GM19397 (cell line): ENCODE measurements at regions not wholly inside any gene's neighbourhood (a gene's known extent, or its start where the extent isn't known, plus 50 kb on each side); places are given as distances from the start of the nearest gene placed in this dataset.
"Not testable (repeated sequence)": the region's sequence is repeated elsewhere in the genome, so short reads cannot be mapped to it uniquely, and the experiment has no call there.

Source experiments
- ATAC-seq: cut with Tn5 transposase; IDR thresholded peaks from one replicate; pipeline ENCODE4 v1.9.1; 2021; ENCODE audit warnings: mild to moderate bottlenecking, moderate library complexity; ENCODE audit not compliant: unreplicated experiment

DNA sequence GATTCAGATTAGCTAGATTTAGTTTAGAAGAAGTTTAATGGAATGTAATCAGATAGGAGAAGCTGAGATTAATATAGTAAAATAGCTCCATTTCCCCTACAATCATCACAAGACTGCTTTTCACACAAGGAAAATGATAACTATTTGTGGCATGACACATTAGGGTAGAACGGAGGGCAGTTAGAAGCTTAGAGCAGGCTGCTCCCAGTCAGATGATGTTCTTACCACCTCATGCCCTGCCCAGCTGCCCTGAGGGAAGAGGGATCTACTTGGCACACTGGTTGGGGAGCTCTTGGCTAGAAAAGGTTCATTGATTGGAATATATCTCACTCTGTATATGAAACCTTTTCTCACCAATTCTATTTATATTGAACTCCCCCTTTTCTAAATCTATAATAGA lies 180.7 kb upstream of the IL15 start:
- ATAC-seq = no peak

DNA sequence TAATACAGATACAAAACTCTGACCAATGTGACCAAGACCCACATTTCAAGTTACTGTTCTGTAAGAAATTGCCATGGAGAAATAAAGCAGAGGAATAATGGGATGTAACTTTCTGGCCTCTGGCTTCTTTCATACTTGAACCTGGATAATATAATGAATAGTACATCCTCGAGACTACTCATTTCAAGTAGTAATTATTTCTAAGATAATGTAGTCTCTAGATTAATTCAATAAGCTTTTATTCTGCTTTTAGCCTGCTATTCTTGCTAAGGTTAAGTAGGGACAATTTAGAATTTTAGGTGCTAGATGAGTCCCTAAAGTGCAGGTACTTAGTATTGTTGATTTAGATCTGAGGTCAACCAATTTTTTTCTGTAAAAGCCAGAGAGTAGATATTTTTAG lies 178.7 kb upstream of the IL15 start:
- no peak for ATAC-seq

DNA sequence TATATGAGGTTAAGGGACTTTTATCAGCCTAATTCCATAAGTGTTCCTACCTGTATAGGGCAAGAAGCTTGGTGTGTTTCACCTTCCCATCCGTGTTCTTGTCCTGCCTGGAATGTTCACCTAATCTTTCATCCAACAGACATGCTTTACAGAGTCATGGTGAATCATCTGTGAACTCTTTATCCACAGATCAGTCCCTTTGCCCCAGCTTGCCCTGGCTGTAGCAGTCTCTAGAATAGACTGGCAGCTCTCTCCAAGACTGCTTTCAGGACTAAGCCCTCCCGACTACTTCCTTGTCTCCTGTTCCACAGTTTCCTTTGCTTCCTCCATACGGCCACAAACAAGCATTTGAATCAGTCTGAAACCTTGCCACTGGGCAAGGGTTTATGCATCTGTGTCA lies 177.9 kb upstream of the IL15 start:
- ATAC-seq = no peak

DNA sequence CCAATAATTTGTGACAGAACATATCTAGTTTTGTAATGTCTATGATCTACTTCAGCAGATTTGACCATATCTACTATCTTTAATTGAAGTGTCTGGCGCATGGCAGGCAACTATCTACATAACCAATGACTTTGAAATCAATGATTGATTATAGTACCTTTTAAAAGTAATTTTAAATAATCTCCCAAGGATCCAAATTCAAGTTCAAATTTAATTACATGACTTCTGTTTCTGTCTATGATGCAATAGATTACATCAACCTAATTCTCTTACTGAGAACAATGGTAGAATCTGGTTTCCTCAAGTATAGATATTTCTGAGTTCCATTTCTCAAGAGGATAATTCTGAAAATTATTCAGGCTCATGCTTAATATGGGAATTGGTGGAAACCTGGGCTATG lies 177.4 kb upstream of the IL15 start:
- no peak for ATAC-seq

DNA sequence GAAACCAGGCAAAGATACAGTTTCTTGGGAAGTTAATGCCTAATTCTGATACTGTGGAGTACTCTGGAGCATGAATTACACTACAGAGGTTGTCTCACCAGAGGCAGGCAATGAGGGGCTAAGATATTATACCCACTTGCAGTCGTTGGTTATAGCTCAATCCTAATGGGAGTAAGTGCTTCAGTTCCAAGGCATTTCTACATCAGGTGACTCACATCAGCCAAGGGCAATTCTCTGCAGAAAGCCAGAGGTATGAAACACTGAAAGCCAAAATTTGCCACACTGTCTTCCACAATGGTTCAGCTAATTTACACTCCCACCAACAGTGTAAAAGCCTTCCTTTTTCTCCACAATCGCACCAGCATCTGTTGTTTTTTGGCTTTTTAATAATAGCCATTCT lies 174.0 kb upstream of the IL15 start:
- ATAC-seq = no peak

DNA sequence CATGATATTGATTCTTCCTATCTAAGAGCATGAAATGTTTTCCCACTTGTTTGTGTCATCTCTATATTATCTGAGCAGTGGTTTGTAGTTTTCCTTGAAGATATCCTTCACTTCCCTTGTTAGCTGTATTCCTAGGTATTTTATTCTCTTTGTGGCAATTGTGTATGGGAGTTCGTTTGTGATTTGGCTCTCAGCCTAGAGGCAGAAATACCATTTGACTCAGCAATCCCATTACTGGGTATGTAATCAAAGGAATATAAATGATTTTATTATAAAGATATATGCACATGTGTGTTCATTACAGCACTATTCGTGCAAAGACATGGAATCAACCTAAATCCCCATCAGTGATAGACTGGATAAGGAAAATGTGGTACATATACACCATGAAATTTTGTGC lies 172.7 kb upstream of the IL15 start:
- no peak for ATAC-seq

DNA sequence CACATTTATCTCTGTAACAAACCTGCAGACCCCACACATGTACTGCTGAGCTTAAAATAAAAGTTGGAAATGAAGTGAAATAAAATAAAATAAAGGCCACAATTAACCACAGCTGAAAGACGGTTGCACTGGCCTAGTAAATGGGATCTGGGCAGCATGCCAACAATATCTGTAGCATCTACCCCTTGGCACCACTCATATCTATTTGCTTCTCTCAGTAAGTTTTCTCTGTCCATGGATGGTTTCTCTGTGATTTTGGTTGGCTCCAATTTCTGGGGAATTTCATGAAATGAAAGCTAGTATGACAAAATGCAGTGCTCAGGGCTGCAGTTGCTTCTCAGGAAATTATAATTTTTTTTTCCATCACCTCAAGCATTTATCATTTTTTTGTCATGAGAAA lies 172.0 kb upstream of the IL15 start:
- no peak for ATAC-seq

DNA sequence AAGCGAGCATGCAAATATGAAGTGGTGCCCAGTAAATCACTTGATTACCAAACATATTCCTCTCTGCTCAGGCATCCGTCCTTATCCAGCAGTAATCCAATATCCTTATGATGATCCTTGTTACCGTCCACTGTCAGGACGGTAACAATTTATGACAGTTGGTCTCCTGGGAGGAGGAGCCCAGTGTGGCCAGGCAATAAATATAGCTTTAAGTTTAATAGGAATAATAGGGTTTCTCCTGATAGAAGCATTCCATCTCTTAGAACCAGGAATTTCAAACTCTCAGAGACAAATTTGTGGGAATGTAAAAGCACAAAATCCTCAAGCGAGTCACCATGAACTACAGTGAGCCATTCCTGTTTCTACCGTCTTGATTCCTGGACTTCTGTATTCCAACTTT lies 171.2 kb upstream of the IL15 start:
- no peak for ATAC-seq

DNA sequence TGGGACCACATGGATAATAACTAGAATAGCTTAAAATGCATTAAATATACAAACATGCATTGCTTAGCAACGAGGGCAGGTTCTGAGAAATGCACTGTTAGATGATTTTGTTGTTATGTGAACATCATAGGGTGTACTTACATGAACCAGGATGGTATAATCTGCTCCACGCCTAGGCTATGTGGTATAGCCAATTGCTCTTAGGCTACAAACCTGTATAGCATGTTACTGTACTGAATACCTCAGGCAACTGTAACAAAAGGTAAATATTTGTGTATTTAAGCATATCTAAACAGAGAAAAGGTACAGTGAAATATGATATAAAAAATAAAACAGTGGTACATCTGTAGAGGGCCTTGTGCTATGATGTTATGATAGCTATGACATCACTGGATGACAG lies 169.2 kb upstream of the IL15 start:
- ATAC-seq = no peak

DNA sequence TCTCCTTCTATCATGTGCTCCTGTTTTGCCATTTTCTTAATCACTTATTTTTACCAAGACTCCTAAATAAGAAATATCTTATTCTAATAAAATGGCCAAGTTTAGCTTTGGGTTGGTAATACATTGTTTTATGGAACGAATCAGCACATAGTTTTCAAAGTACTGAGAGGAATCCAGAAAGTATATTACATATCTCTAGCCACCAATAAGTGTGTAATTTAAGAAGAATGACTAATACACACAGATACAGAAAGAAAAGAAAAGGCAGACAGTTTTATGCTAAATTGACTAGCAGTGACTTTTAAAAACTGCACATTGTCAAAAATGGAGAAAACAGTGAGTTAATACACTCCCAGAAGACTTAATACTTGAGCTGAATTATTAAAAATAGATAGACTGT lies 167.0 kb upstream of the IL15 start:
- no peak for ATAC-seq

DNA sequence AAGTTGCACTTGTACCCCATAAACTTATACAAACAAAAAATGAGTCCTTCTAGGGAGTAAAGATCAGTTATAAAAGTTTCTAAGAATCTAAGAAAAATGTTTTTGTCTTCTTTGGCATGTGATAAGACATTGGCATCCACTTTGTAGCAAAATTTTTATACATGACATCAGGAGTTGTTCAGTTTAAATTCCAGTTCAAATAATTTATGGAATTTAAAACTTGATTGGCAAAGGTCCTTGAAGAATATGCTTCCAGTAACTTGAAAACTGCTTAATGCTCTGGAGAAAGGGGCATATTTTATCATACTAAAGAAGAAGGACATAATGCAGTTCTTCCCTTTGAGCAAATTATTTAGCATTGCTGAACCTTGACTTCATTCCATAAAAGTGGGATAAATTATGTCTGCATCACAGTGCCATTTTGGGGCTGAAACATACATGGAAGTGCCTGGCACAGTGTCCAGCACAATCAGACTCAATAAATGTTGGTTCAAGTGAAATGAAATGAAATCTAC lies 163.3 kb upstream of the IL15 start:
- no peak for ATAC-seq

DNA sequence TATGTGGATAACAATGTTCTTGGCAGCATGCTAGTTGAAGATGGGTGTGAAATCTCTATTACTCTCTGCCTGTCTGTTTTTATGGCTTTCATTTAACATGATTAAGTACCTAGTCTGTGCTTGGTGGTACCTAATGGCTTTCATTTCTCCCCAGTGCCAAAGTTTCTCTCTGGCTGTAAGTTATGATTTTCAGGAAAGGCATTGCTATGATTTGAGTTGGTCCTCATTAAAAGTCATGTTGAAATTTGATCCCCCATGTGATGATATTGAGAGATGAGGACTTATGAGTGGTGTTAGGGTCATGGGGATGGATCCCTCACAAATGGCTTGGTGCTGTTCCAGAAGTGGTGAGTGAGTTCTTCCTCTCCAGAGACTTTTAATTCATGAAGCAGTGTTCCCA lies 162.4 kb upstream of the IL15 start:
- no peak for ATAC-seq

DNA sequence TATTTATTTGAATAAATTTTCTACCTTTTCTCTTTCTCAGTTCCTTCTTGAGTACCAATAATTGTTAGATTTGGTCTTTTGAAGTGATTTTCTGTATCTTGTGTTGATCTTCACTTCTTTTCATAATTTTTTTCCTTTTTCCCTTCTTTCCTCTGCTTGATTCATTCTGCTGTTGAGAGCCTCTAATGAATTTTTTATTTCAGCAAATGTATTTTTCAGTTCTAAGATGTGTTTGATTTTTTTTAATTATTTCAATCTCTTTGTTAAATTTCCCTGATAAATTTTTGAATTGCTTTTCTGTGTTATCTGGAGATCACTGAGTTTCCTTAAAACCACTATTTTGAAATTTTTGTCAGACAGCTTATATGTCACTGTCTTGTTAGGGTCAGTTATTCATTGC lies 155.4 kb upstream of the IL15 start:
- ATAC-seq = no peak

DNA sequence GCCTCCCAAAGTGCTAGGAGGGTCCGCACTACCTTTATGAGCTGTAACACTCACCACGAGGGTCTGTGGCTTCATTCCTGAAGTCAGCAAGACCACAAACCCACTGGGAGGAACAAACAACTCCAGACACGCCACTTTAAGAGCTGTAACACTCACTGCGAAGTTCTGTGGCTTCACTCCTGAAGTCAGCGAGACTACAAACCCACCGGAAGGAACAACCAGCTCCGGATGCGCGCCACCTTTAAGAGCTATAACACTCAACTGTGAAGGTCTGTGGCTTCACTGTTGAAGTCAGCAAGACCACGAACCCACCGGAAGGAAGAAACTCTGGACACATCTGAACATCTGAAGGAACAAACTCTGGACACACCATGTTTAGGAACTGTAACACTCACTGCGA lies 152.1 kb upstream of the IL15 start:
- ATAC-seq = not testable (repeated sequence)

DNA sequence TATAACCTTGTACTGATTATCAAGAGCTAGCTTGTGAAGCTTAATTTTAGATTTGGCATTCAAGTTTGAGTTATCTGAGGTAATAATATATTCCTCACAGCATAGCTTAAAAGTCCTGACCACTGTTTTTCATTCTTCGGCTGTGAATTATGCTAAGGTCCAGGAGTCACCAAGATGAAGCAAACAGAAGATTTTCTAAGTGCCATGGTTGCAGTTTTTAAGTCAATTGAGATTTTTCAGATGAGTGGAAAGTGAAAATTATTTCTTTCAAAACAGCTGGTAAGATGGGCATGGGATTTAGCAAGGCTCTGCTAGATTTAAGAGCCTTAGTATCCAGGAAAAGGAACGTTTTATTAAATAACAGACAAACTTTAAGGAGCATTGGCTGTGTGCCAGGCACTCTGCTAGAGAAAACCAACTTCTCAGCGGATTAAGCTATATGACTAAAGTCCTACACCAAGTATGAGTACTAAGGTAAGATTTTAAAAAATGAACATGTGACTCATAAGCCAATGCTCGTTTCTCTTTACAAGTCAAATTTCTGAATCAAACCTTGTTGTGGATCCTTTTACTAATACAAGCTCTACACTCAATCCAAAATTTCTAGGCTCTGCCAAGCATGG lies 149.9 kb upstream of the IL15 start:
- no peak for ATAC-seq

DNA sequence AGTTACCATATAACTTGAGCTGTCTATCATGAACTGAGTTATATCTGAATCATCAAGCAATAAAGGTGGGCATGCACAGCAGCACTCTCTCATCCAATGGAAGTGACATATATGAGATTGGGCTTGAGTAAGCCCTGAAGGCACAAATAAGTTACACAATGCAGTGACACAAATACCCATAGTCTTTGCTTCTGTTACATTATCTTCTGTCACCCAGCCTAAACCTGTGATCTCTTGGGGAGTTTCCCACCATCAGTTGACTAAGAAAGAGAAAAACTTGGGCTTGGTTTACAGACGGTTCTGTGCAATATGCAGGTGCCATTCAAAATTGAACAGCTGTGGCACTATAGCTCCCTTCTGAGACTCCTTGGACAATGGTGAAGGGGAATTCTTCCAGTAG lies 138.8 kb upstream of the IL15 start:
- peak; percentile 90 for ATAC-seq

DNA sequence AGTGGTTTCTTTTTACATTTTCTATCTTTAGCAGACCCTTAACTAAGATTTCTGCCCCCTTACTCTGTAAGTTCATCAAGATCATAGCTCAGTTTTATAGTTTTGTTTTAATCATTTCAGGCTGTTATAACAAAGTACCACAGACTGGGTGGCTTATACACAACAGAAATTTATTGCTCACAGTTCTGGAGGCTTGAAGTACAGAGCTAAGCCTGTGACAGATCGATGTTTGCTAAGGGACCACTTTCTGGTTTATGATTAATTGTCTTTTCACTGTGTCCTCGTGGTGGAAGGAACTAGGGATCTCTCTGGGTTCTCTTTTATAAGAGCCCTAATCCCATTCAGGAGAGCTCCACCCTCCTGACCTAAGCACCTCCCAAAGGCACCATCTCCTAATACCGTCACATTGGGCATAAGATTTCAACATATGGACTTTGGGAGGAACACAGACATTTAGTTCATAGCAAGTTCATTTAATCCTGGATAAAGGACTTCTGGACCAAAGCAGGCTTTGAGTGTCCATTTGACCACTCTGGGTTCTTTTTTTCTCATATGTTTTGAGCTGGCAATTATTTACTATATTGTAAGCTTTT lies 137.0 kb upstream of the IL15 start:
- ATAC-seq = no peak

DNA sequence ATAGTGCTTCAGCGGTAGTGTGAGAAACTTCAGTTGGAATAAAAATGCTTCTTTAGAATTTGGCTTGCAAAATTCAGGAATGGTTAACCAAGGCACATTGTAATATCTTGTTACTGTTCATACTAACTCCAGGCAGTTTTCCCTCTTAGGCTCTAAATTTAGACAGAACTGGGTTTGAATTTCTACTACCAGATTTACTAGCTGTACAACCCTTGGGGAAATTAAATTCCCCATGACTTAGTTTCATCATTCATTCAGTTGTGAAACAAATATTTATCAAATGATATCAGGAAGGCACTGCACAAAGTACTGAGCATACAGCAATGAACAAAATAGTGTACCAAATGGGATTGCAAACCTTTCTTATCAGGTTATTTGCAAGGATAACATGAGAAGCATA lies 135.0 kb upstream of the IL15 start:
- no peak for ATAC-seq

DNA sequence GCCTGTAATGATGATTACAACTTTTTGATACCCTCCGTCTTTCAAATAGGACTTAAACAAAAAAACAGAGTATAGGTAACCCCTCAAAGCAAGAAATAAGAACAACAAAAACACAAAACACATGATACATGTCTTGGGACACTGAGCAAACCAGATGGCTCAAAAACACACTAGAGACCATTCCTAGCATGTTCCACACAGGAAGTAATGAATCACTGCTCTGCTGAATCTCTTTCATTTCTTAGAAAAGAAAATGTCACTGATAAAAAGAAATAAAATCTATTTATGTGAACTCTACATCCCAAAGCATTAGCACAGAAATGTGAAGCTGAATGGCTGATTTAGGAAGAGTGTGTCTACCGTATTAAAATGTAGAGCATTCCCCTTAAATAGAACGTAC lies 134.5 kb upstream of the IL15 start:
- ATAC-seq = no peak

DNA sequence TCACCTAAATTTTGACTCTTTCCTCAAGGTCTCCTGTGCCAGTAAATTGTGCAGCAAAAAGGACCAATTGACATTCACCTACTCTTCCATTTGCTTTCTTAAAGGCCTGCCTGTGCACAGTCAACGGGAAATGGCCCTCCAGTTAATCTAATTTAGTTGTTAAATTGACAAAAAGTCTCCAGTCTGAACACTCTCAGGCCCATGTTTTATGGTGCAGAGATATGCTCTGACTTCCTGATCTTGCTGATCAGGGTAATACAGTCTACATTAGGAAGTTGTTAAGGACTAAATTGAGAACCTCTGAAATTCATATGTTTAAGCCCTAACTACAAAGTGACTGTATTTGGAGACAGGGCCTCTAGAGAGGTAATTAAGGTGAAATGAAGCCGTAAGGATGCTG lies 133.6 kb upstream of the IL15 start:
- ATAC-seq = no peak

DNA sequence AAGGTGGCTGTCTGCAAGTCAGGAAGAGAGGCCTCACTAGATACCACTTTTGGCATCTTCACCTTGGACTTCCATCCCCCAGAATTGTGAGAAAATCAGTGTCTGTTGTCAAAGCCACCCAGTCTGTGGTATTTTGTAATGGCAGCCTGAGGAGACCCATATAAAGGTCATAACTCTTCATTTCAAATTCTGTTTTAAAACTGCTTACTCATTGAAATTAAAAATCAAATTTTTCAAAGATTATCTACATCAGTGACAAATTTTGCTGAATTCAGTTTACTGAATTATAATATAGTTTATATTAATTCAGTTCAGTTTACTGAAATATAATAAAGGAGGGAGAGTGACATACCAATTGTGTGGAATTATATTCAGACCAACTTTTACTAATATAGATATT lies 133.1 kb upstream of the IL15 start:
- ATAC-seq = no peak

DNA sequence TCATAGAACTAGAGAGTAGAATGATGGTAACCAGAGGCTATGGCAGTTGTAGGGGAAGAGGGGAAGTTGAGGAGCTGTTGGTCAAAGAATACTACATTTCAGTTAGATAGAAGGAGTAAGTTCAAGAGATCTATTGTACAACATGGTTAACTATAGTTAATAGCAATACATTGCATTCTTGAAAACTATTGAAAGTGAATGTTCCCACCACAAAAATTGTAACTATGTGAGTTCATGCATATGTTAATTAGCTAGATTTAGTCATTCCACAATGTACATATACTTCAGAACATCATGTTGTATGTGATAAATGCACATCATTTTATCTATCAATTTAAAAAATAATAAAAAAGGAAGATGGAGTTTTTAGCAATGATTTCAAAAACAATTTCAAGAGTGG lies 125.3 kb upstream of the IL15 start:
- no peak for ATAC-seq

DNA sequence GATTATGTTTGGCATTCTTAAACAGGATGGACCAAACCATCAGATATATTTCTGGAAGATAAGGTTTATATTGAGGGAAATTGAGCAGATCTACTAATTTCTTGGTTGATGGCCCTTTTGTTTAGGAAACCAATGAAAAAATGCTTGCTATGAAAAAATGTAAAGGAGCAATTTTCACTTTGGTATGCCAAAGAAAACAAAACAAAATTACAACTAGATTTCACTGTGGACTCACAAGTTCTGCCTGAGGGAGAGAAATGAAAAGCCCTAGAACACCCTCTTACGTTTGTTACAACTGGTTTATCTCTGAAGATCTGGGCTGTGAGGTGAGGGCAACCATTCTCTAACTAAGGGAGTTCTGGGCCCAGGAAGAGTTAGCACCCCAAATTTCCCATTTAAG lies 122.5 kb upstream of the IL15 start:
- ATAC-seq = no peak
